ENCODE measurements at regions not wholly inside any gene's neighbourhood (a gene's known extent, or its start where the extent isn't known, plus 50 kb on each side); places are given as distances from the start of the nearest gene placed in this dataset.
"Not testable (repeated sequence)": the region's sequence is repeated elsewhere in the genome, so short reads cannot be mapped to it uniquely, and the experiment has no call there.

DNA sequence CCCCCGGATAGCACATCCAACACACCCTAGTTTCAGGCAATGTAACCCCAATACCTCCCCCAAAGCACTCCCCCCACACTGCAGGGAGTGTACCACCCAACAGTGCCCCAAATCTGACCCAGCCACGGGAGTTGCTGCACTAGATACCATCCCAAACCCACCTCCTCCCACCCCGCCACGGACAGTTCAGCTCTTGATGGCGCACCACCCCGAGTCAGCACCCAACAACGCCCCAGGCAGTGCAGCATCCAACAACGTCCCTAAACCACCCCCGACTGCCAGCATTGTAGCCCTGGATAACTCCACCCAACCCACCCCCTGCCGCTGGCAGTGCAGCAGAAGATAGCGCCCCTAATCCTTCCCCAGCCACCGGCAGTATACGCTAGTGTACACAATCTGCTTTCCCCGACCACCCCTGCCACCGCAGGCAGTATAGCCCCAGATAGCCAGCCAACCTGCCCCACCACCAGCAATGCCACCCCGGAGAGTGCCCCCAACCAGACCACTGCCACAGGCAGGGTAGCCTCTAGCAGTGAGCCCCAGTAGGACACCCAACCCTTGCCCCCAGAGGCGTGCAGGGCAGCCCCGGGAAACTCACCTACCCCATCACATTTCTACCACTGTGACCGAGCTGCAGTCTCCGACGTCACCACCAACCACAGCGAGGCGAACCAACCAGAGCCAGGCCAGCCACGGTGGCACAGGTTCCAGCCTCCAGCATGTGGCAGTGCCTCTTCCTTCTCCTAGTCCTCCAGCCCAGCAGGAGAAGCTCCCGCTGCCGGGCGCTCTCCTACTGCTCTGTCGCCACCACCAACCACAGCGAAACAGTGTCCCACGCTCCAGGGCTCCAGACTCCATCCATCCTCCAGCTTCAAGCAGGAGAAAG is 178.1 kb downstream of the POTEB3 start:
- H3K27ac ChIP-seq (ENCODE audit: low read length): no peak overlapping the region
- no peaks in the 10 kb centered on the region for H3K4me1 ChIP-seq (ENCODE audit: control insufficient read depth, insufficient read depth, low read length)
- WGBS (ENCODE audit: insufficient coverage, low lambda C conversion rate): 98% methylated on average over 6 of the region's 30 CpGs
- DNase-seq: peak in 1 of 2 donors; percentile 1
- H3K4me3 ChIP-seq (ENCODE audit: low read length): no peak overlapping the region
- peaks cover 31% of the 10 kb centered on the region for H3K9me3 ChIP-seq (ENCODE audit: control insufficient read depth, low read depth, low read length)
- H3K27me3 ChIP-seq (ENCODE audit: control insufficient read depth, insufficient read depth, low read length): no peaks in the 10 kb centered on the region
- no peaks in the 10 kb centered on the region for H3K36me3 ChIP-seq (ENCODE audit: control insufficient read depth, insufficient read depth, low read length)

DNA sequence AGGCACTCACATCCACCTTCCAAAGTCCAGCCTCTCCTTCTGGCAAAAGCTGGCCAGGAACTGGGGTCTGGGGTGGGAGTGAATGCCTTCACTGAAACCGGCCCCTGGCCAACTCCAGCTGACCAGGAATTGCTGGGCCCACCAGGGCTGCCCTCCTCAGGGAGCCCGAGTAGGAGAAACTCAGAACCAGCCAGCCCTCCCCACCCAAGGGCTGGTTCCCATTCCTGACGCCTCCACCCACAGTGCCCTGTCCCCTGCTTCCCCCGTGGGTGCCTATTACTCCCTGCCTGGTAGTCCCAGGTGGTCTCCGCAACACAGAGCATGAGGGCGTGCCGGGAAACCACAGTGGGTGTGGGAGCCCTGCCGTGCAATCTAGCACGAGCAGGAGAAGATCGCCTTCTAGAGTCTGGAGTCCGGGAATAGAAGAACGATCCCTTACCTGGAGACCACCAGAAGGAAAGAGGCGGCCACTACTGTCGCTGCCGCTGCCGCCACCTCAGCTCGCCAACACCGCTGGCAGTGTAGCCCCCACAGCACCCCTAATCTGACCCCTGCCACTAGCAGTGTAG is 178.8 kb downstream of the POTEB3 start:
- H3K4me1 ChIP-seq (ENCODE audit: control insufficient read depth, insufficient read depth, low read length): no peaks in the 10 kb centered on the region
- H3K27me3 ChIP-seq (ENCODE audit: control insufficient read depth, insufficient read depth, low read length): no peaks in the 10 kb centered on the region
- no peak overlapping the region for H3K4me3 ChIP-seq (ENCODE audit: low read length)
- H3K27ac ChIP-seq (ENCODE audit: low read length): no peak overlapping the region
- peak in 1 of 2 donors; percentile 1 for DNase-seq
- H3K36me3 ChIP-seq (ENCODE audit: control insufficient read depth, insufficient read depth, low read length): no peaks in the 10 kb centered on the region
- WGBS (ENCODE audit: insufficient coverage, low lambda C conversion rate): 93% methylated on average over 5 of the region's 18 CpGs
- peaks cover 26% of the 10 kb centered on the region for H3K9me3 ChIP-seq (ENCODE audit: control insufficient read depth, low read depth, low read length)

DNA sequence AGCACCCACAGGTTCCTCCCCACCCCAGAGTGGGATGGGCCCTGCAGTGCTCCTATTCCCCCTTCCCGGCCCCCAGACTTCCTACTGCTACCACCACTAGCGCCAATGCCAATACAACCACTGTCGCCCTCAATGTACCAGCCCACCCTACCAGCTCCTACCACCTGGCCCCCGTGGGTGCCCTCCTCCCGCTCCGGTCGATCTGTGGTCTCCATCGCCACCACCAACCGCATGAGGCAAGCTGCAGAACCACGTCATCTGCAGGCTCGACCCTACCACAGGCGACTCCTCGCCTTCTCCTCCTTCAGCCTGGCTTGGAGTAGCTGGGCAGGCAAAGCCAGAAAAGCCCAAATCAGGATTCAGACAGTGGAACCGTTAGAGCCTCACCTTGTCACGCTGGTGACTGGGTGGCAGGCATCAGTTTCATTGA is 179.3 kb downstream of the POTEB3 start:
- Histone ChIP-seq H3K9me3 (ENCODE audit: control insufficient read depth, low read depth, low read length) (peaks cover 26% of the 10 kb centered on the region), H3K27me3 (ENCODE audit: control insufficient read depth, insufficient read depth, low read length) (no peaks in the 10 kb centered on the region), H3K4me1 (ENCODE audit: control insufficient read depth, insufficient read depth, low read length) (no peaks in the 10 kb centered on the region), H3K4me3 (ENCODE audit: low read length) (no peak overlapping the region), H3K36me3 (ENCODE audit: control insufficient read depth, insufficient read depth, low read length) (no peaks in the 10 kb centered on the region), H3K27ac (ENCODE audit: low read length) (no peak overlapping the region)
- WGBS (ENCODE audit: insufficient coverage, low lambda C conversion rate): 100% methylated on average over 3 of the region's 15 CpGs
- DNase-seq: peak in 1 of 2 donors; percentile 1

DNA sequence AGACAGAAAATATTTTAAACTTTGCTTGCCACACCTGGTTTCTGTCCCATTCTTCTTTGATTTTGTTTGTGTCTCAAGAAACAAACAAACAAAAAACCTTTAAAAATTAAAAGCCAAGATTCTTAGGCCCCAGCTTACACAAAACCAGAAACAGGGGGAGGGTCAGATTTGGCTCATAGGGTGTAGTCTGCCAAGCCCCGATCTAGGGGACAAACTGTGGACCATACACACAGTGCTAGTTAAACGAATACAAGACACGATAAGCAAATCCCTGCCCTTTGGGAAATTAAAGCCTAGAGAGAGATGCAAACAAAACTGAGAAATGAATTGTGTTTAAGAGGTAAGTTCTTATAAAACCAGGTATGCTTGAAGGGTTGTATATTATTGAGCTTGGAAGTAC is 181.7 kb downstream of the POTEB3 start:
- not testable (repeated sequence) for H3K4me1 ChIP-seq (ENCODE audit: control insufficient read depth, insufficient read depth, low read length); H3K27me3 ChIP-seq (ENCODE audit: control insufficient read depth, insufficient read depth, low read length); H3K27ac ChIP-seq (ENCODE audit: low read length); H3K36me3 ChIP-seq (ENCODE audit: control insufficient read depth, insufficient read depth, low read length); H3K4me3 ChIP-seq (ENCODE audit: low read length)
- peaks cover 24% of the 10 kb centered on the region for H3K9me3 ChIP-seq (ENCODE audit: control insufficient read depth, low read depth, low read length)
- peak in 1 of 2 donors; percentile 0 for DNase-seq
- 86% methylated on average over 3 of the region's 3 CpGs for WGBS (ENCODE audit: insufficient coverage, low lambda C conversion rate)

DNA sequence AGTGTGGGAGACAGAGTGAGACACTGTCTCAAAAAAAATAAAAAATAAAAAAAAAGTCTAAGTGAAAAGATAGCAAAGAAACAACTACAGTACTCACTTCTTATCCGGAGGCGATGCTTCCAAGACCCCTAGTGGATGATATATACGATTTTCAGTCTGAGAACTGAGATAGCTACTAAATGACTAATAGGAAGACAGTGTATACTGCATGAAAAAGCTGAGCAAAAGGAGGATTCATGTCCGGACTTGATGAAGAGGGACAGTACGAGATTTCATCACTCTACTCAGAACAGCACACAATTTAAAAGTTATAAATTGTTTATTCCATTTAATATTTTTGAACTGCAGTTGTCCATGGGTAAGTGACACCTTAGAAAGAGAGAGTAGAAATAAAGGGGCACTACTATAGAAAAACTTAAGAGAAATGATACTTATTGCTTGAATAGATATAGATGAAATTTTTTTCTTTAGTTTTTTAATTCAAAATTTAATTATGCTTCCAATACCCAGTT is 190.7 kb downstream of the POTEB3 start:
- H3K4me3 ChIP-seq (ENCODE audit: low read length): not testable (repeated sequence)

More for the DNA sequence above, 190.7 kb downstream of the POTEB3 start:
- no CpG with 5 or more reads among the region's 5 CpGs for WGBS (ENCODE audit: insufficient coverage, low lambda C conversion rate)
- not testable (repeated sequence) for H3K36me3 ChIP-seq (ENCODE audit: control insufficient read depth, insufficient read depth, low read length); H3K27me3 ChIP-seq (ENCODE audit: control insufficient read depth, insufficient read depth, low read length); H3K4me1 ChIP-seq (ENCODE audit: control insufficient read depth, insufficient read depth, low read length); H3K9me3 ChIP-seq (ENCODE audit: control insufficient read depth, low read depth, low read length); DNase-seq; H3K27ac ChIP-seq (ENCODE audit: low read length)
